Mucosa of rectum (tissue), 2 donors: ENCODE measurements at regions not wholly inside any gene's neighbourhood (a gene's known extent, or its start where the extent isn't known, plus 50 kb on each side); places are given as distances from the start of the nearest gene placed in this dataset.
"Not testable (repeated sequence)": the region's sequence is repeated elsewhere in the genome, so short reads cannot be mapped to it uniquely, and the experiment has no call there.

Experiments
- H3K27ac ChIP-seq, 2 donors: one replicate each; pipeline ENCODE4 v1.7.0; 2013; ENCODE audit warnings: inconsistent platforms in 2 of 2, low read depth in 2 of 2, low read length in 2 of 2
- H3K27me3 ChIP-seq, 2 donors: one replicate each; pipeline ENCODE4 v1.7.0; 2013; ENCODE audit warnings: low read length in 2 of 2; ENCODE audit not compliant: control insufficient read depth in 2 of 2, insufficient read depth in 2 of 2
- H3K36me3 ChIP-seq, 2 donors: one replicate each; pipeline ENCODE4 v1.7.0; 2013; ENCODE audit warnings: low read length in 2 of 2; ENCODE audit not compliant: control insufficient read depth in 2 of 2, insufficient read depth in 2 of 2
- H3K4me1 ChIP-seq, 2 donors: one replicate each; pipeline ENCODE4 v1.7.0; 2013; ENCODE audit warnings: low read length in 2 of 2, mild to moderate bottlenecking in 1 of 2; ENCODE audit not compliant: control insufficient read depth in 2 of 2, insufficient read depth in 2 of 2
- H3K4me3 ChIP-seq, 2 donors: one replicate each; pipeline ENCODE4 v1.7.0; 2013; ENCODE audit warnings: low read length in 2 of 2
- H3K9ac ChIP-seq, 2 donors: one replicate each; pipeline ENCODE4 v1.7.0; 2013; ENCODE audit warnings: low read length in 2 of 2, low read depth in 1 of 2, mild to moderate bottlenecking in 1 of 2
- H3K9me3 ChIP-seq, 2 donors: one replicate each; pipeline ENCODE4 v1.7.0; 2013; ENCODE audit warnings: low read length in 2 of 2; ENCODE audit not compliant: control insufficient read depth in 2 of 2
- donor health status: healthy.
- donor health status: Normal muscosa, but diverticular disease.

GRCh38 chr13:44790289-44790688 lies 199.0 kb downstream of the NUFIP1 start:
- Histone ChIP-seq H3K9me3 (no peaks in the 10 kb centered on the region), H3K4me3 (no peak overlapping the region), H3K27ac (no peak overlapping the region), H3K36me3 (no peaks in the 10 kb centered on the region), H3K27me3 (no peaks in the 10 kb centered on the region), H3K4me1 (no peaks in the 10 kb centered on the region), H3K9ac (no peak overlapping the region)

GRCh38 chr13:44787617-44788016 lies 201.7 kb downstream of the NUFIP1 start:
- H3K36me3 ChIP-seq = no peaks in the 10 kb centered on the region
- H3K4me3 ChIP-seq = no peak overlapping the region
- H3K9ac ChIP-seq = no peak overlapping the region
- no peaks in the 10 kb centered on the region for H3K27me3 ChIP-seq
- H3K27ac ChIP-seq = no peak overlapping the region
- no peaks in the 10 kb centered on the region for H3K9me3 ChIP-seq
- no peaks in the 10 kb centered on the region for H3K4me1 ChIP-seq

DNA sequence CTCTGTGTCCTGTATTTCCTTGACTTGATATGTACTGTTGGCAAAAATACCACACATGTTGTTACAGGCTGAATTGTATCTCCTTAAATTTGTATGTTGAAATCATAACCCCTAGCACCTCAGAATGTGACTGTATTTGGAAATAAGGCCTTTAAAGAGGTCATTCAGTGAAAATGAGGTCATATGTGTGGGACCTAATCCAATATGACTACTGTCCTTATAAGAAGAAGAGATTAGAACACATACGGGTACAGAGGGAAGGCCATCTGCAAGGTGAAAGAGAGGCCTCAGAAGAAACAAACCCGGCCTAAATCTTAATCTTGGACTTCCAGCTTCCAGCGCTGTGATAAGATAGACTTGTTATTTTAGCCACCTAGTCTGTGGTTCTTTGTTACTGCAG lies 202.5 kb downstream of the NUFIP1 start:
- Histone ChIP-seq H3K4me1 (no peaks in the 10 kb centered on the region), H3K9me3 (no peaks in the 10 kb centered on the region), H3K9ac (no peak overlapping the region), H3K36me3 (no peaks in the 10 kb centered on the region), H3K4me3 (no peak overlapping the region), H3K27me3 (no peaks in the 10 kb centered on the region), H3K27ac (no peak overlapping the region)

GRCh38 chr13:44785401-44785800 lies 203.9 kb downstream of the NUFIP1 start:
- Histone ChIP-seq H3K4me3 (no peak overlapping the region), H3K9ac (no peak overlapping the region), H3K4me1 (no peaks in the 10 kb centered on the region), H3K36me3 (no peaks in the 10 kb centered on the region), H3K27me3 (no peaks in the 10 kb centered on the region), H3K27ac (no peak overlapping the region), H3K9me3 (no peaks in the 10 kb centered on the region)

- Histone ChIP-seq H3K9me3 (no peaks in the 10 kb centered on the region), H3K9ac (no peak overlapping the region), H3K4me3 (no peak overlapping the region), H3K27me3 (no peaks in the 10 kb centered on the region), H3K36me3 (no peaks in the 10 kb centered on the region), H3K4me1 (no peaks in the 10 kb centered on the region), H3K27ac (no peak overlapping the region)
These were observed 204.6 kb downstream of the NUFIP1 start for GRCh38 chr13:44784708-44785080.

DNA sequence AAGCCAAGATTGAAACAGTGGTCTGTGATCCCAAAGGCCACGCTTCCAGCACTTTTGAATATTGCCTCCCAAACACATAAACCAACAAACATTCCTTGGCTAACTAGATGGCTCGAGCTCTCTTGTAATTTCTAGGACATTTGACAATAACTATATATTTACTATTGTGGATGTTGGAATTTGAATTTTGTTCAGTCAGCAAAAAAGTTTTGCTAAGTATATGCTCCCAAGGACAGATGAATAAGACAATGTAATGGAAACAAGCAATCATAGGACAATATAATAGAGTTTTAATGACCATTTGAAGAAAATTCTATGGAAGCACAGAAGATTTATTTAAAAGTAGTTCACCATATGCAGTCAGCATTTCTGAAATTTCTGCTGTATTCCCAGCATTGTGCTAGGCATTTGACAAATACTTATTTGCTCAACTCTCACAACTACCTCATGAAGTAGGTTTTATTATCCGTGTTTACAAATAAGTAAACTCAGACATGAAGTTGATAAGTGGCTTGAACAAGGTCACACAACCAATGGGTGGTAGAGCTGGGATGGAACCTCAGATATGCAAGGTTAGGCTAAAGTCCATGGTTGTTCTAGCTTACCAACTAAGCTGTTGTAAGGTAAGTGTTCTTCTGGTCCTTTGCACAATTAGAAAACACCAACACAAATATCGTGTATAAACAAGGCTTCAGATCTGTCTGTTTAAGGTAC lies 205.1 kb downstream of the NUFIP1 start:
- H3K9me3 ChIP-seq = no peaks in the 10 kb centered on the region
- H3K27ac ChIP-seq = no peak overlapping the region
- no peak overlapping the region for H3K4me3 ChIP-seq
- no peaks in the 10 kb centered on the region for H3K4me1 ChIP-seq
- no peaks in the 10 kb centered on the region for H3K27me3 ChIP-seq
- H3K9ac ChIP-seq = no peak overlapping the region
- no peaks in the 10 kb centered on the region for H3K36me3 ChIP-seq

DNA sequence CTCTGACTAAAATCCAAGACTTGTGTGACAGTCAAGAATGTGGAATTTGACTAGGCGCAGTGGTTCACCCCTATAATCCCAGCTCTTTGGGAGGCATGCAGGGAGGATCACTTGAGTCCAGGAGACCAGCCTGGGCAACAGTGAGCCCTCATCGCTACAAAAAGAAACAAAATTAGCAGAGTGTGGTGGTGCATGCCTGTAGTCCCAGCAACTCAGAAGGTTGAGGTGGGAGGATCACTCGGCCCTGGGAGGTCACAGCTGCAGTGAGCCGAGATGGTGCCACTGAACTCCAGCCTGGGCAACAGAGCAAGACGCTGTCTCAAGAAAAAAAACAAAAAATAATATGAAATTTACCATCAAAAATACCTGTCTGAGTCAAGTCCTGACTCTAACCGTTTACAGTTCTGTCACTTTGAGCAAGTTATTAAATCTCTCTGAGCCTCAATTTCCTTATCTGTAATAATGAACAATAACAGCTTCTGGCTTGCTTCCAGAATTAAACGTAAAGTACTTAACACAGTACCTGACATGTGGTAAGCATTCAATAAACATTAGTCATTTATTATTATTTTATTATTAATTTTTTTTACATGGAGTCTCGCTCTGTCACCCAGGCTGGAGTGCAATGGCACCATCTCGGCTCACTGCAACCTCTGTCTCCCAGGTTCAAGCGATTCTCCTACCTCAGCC lies 204.6 kb upstream of the TSC22D1 start:
- Histone ChIP-seq H3K36me3 (no peaks in the 10 kb centered on the region), H3K9me3 (no peaks in the 10 kb centered on the region), H3K27me3 (no peaks in the 10 kb centered on the region), H3K27ac (no peak overlapping the region), H3K4me1 (no peaks in the 10 kb centered on the region), H3K9ac (no peak overlapping the region), H3K4me3 (no peak overlapping the region)

DNA sequence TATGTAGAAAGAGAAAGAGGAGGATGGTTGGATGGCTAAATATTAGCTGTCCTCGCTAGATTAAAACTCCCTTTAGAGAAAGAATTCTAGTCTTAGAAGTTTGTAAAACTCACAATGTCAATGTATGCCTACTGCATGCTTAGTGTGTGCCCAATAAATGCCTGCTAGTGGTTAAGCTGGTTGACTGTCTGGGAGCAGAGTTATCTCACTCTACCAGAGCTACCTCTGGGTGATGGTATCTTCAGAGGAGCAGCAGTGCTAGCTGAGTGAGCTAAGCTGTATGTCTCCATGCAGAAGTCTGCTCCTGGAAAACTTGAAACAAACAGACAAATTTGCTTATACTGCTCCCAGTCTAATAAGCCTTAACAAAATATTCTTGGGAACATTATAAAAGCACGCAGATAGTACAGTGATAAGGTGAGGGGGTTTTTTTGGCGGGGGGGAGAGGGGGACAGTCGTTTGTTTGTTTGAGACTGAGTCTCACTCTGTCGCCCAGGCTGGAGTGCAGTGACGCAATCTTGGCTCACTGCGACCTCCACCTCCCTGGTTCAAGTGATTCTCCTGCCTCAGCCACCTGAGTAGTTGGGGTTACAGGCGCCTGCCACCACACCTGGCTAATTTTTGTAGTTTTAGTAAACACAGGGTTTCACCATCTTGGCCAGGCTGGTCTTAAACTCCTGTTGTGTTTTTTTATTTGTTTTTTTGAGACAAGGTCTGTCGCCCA lies 202.8 kb upstream of the TSC22D1 start:
- Histone ChIP-seq H3K36me3 (no peaks in the 10 kb centered on the region), H3K4me1 (no peaks in the 10 kb centered on the region), H3K27me3 (no peaks in the 10 kb centered on the region), H3K4me3 (no peak overlapping the region), H3K27ac (no peak overlapping the region), H3K9ac (no peak overlapping the region), H3K9me3 (no peaks in the 10 kb centered on the region)

DNA sequence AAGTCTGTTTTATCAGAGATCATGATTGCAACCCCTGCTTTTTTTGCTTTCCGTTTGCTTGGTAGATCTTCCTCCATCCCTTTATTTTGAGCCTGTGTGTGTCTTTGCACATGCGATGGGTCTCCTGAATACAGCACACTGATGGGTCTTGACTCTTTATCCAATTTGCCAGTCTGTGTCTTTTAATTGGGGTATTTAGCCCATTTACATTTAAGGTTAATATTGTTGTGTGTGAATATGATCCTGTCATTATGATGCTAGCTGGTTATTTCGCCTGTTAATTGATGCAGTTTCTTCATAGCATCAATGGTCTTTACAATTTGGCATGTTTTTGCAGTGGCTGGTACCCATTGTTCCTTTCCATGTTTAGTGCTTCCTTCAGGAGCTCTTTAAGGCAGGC lies 199.2 kb upstream of the TSC22D1 start:
- H3K27me3 ChIP-seq = not testable (repeated sequence)

GRCh38 chr13:44770951-44771350 lies 194.8 kb upstream of the TSC22D1 start:
- no peaks in the 10 kb centered on the region for H3K9me3 ChIP-seq
- no peaks in the 10 kb centered on the region for H3K27me3 ChIP-seq
- H3K4me3 ChIP-seq = no peak overlapping the region
- no peak overlapping the region for H3K27ac ChIP-seq
- no peaks in the 10 kb centered on the region for H3K36me3 ChIP-seq
- no peak overlapping the region for H3K9ac ChIP-seq
- peaks cover 0 to 8% of the 10 kb centered on the region in 2 donors for H3K4me1 ChIP-seq

More for the DNA sequence above, 199.2 kb upstream of the TSC22D1 start:
- not testable (repeated sequence) for H3K36me3 ChIP-seq, H3K4me1 ChIP-seq, H3K9me3 ChIP-seq, H3K9ac ChIP-seq, H3K27ac ChIP-seq, H3K4me3 ChIP-seq
